ENCODE measurements at regions not wholly inside any gene's neighbourhood (a gene's known extent, or its start where the extent isn't known, plus 50 kb on each side); places are given as distances from the start of the nearest gene placed in this dataset.

- peaks cover 26% of the 10 kb centered on the region for H3K4me1 ChIP-seq (ENCODE audit: insufficient read depth, low read length)
- 56% methylated on average over 2 of the region's 2 CpGs for WGBS (ENCODE audit: low lambda C conversion rate)
- H3K27me3 ChIP-seq (ENCODE audit: control insufficient read depth in 1 of 2, insufficient read depth in 2 of 2, low read length in 2 of 2), result no peaks in the 10 kb centered on the region
- TF ChIP-seq ZNF441 (CRISPR knock-in tag; IDR thresholded peaks at IDR 0.05; ENCODE audit: borderline replicate concordance) (peak; percentile 100), CTCF (CRISPR knock-in tag; IDR thresholded peaks at IDR 0.05) (peak; percentile 42), STAG1 (CRISPR knock-in tag; IDR thresholded peaks at IDR 0.05) (peak; percentile 26; the same call in 1 of the 2 replicates), ZNF576 (CRISPR knock-in tag; IDR thresholded peaks at IDR 0.05) (no peak)
- ChIA-PET POLR2A (no interaction called here), CTCF (ENCODE audit: low intra/inter-chr PET ratio, low total read pairs) (no interaction called here)
- H3K9ac ChIP-seq (ENCODE audit: insufficient read depth, low read depth, low read length), result no peak overlapping the region
- H3K79me2 ChIP-seq (ENCODE audit: insufficient read depth, low read length), result no peaks in the 10 kb centered on the region
- H3K4me3 ChIP-seq (replicated peaks in 1 of 3; ENCODE audit: insufficient read depth in 1 of 3, low read depth in 2 of 3, low read length in 3 of 3), result no peak overlapping the region
- no peak for ATAC-seq
- intact Hi-C loops (cut with micrococcal nuclease; ENCODE audit: unreplicated experiment) (loop anchor here (2.0 kb wide), 1 partner anchor 28 kb away; no protein-coding TSS in a partner anchor), in situ Hi-C loops (cut with HindIII; ENCODE audit: extremely low pct_ligation_motif_present, low pct_unique_long_range_greater_than_20kb) (no loop called here)
- H3K27ac ChIP-seq (ENCODE audit: extremely low read length, insufficient read depth, low read length), result no peak overlapping the region
- peak; percentile 20 for DNase-seq (ENCODE audit: low spot score)
- no peaks in the 10 kb centered on the region for H3K36me3 ChIP-seq (replicated peaks in 1 of 2; ENCODE audit: control insufficient read depth in 1 of 2, insufficient read depth in 2 of 2, low read length in 2 of 2)
- BruUV-seq (replicated peaks), result no TSS peak
- no peak for FAIRE-seq
- no peak overlapping the region for H3K4me2 ChIP-seq (ENCODE audit: low read depth, low read length)
- H2AFZ ChIP-seq (ENCODE audit: low read length), result no peak overlapping the region
- H4K20me1 ChIP-seq (ENCODE audit: insufficient read depth, low read length), result no peaks in the 10 kb centered on the region
- peaks cover 20% of the 10 kb centered on the region; the same call in 1 of the 2 replicates for H3K9me3 ChIP-seq (ENCODE audit: low read length)
These were observed 81.8 kb upstream of the HMCN1 start for GRCh38 chr1:185652348-185652747.

GRCh38 chr1:185650602-185651230 lies 83.5 kb upstream of the HMCN1 start:
- no peak overlapping the region for H3K4me3 ChIP-seq (replicated peaks in 1 of 3; ENCODE audit: insufficient read depth in 1 of 3, low read depth in 2 of 3, low read length in 3 of 3)
- no peak overlapping the region for H3K9ac ChIP-seq (ENCODE audit: insufficient read depth, low read depth, low read length)
- BruUV-seq (replicated peaks), result no TSS peak
- ChIA-PET CTCF (ENCODE audit: low intra/inter-chr PET ratio, low total read pairs) (no interaction called here), POLR2A (no interaction called here)
- in situ Hi-C loops (cut with HindIII; ENCODE audit: extremely low pct_ligation_motif_present, low pct_unique_long_range_greater_than_20kb), result no loop called here
- H3K4me1 ChIP-seq (ENCODE audit: insufficient read depth, low read length), result peaks cover 42% of the 10 kb centered on the region
- no peak for ATAC-seq
- no peaks in the 10 kb centered on the region for H3K79me2 ChIP-seq (ENCODE audit: insufficient read depth, low read length)
- FAIRE-seq, result no peak
- 31% methylated on average over 3 of the region's 3 CpGs for WGBS (ENCODE audit: low lambda C conversion rate)
- H3K27me3 ChIP-seq (ENCODE audit: control insufficient read depth in 1 of 2, insufficient read depth in 2 of 2, low read length in 2 of 2), result no peaks in the 10 kb centered on the region
- TF ChIP-seq, protein P1, sequence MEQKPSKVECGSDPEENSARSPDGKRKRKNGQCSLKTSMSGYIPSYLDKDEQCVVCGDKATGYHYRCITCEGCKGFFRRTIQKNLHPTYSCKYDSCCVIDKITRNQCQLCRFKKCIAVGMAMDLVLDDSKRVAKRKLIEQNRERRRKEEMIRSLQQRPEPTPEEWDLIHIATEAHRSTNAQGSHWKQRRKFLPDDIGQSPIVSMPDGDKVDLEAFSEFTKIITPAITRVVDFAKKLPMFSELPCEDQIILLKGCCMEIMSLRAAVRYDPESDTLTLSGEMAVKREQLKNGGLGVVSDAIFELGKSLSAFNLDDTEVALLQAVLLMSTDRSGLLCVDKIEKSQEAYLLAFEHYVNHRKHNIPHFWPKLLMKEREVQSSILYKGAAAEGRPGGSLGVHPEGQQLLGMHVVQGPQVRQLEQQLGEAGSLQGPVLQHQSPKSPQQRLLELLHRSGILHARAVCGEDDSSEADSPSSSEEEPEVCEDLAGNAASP (CRISPR knock-in tag; IDR thresholded peaks at IDR 0.05; ENCODE audit: borderline replicate concordance), result no peak
- TF ChIP-seq, protein P2, sequence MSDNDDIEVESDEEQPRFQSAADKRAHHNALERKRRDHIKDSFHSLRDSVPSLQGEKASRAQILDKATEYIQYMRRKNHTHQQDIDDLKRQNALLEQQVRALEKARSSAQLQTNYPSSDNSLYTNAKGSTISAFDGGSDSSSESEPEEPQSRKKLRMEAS (IDR thresholded peaks at IDR 0.05), result no peak
- TF ChIP-seq ZNF629 (CRISPR knock-in tag; conservative IDR thresholded peaks at IDR 0.05) (no peak), MLLT10 (CRISPR knock-in tag; IDR thresholded peaks at IDR 0.05) (no peak), PLSCR1 (CRISPR knock-in tag; IDR thresholded peaks at IDR 0.05; ENCODE audit: borderline replicate concordance) (no peak), ZSCAN22 (CRISPR knock-in tag; IDR thresholded peaks at IDR 0.05) (no peak), YY1 (IDR thresholded peaks at IDR 0.05; ENCODE audit: insufficient read depth, insufficient replicate concordance, low read depth, low read length) (no peak), ZNF747 (CRISPR knock-in tag; IDR thresholded peaks at IDR 0.05; ENCODE audit: borderline replicate concordance) (no peak), GABPA (IDR thresholded peaks at IDR 0.05; ENCODE audit: low read depth, low read length) (no peak), GABPA (CRISPR knock-in tag; IDR thresholded peaks at IDR 0.05; ENCODE audit: low read depth) (no peak), ETV5 (CRISPR knock-in tag; IDR thresholded peaks at IDR 0.05; ENCODE audit: borderline replicate concordance) (no peak)
- H2AFZ ChIP-seq (ENCODE audit: low read length), result no peak overlapping the region
- no peak overlapping the region for H3K4me2 ChIP-seq (ENCODE audit: low read depth, low read length)
- DNase-seq (ENCODE audit: low spot score), result no peak
- intact Hi-C loops (cut with micrococcal nuclease; ENCODE audit: unreplicated experiment), result loop anchor here (1.0 kb wide), 1 partner anchor 23 kb away; no protein-coding TSS in a partner anchor
- H3K36me3 ChIP-seq (replicated peaks in 1 of 2; ENCODE audit: control insufficient read depth in 1 of 2, insufficient read depth in 2 of 2, low read length in 2 of 2), result no peaks in the 10 kb centered on the region
- H4K20me1 ChIP-seq (ENCODE audit: insufficient read depth, low read length), result no peaks in the 10 kb centered on the region
- peaks cover 12% of the 10 kb centered on the region; the same call in 1 of the 2 replicates for H3K9me3 ChIP-seq (ENCODE audit: low read length)
- no peak overlapping the region for H3K27ac ChIP-seq (ENCODE audit: extremely low read length, insufficient read depth, low read length)
